Calu3 (cell line): ENCODE measurements at regions not wholly inside any gene's neighbourhood (a gene's known extent, or its start where the extent isn't known, plus 50 kb on each side); places are given as distances from the start of the nearest gene placed in this dataset.

Experiments
- BruUV-seq: library from RNA; stranded (reverse); fragments of 400-500 nt; replicated peaks from 2 replicates; lab custom pipeline; 2021; lab: Mats Ljungman, UMichigan
- CTCF ChIA-PET: fragments of 300-600 bp; sonication (Branson Sonifier 250); formaldehyde crosslinking; loops from one replicate; lab custom pipeline; 2022; ENCODE audit warnings: antibody characterized with exemption; lab: Charles Lee
- DNase-seq: peaks from one replicate; pipeline ENCODE4 v3.0.0; 2022
- H3K27ac Mint-ChIP-seq: one replicate; pipeline ENCODE4 v1.8.0; 2022; ENCODE audit warnings: mixed read lengths; ENCODE audit not compliant: unreplicated experiment
- H3K27me3 Mint-ChIP-seq: one replicate; pipeline ENCODE4 v1.8.0; 2022; ENCODE audit warnings: mixed read lengths; ENCODE audit not compliant: unreplicated experiment
- H3K36me3 Mint-ChIP-seq: one replicate; pipeline ENCODE4 v1.8.0; 2022; ENCODE audit warnings: mild to moderate bottlenecking, moderate library complexity, mixed read lengths; ENCODE audit not compliant: insufficient read depth, unreplicated experiment
- H3K4me1 Mint-ChIP-seq: one replicate; pipeline ENCODE4 v1.8.0; 2022; ENCODE audit warnings: mild to moderate bottlenecking, low read depth, mixed read lengths; ENCODE audit not compliant: unreplicated experiment
- H3K4me3 Mint-ChIP-seq: one replicate; pipeline ENCODE4 v1.8.0; 2022; ENCODE audit warnings: mild to moderate bottlenecking, low read depth, moderate library complexity, mixed read lengths; ENCODE audit not compliant: unreplicated experiment
- H3K9me3 Mint-ChIP-seq: one replicate; pipeline ENCODE4 v1.8.0; 2022; ENCODE audit warnings: low read depth, mixed read lengths; ENCODE audit not compliant: unreplicated experiment
- intact Hi-C: fragments of 100-400 bp; cut with micrococcal nuclease; formaldehyde crosslinking; loops from one replicate; pipeline ENCODE4 v1.10.0; 2022; ENCODE audit not compliant: unreplicated experiment
- TF ChIP-seq, protein P1 (sequence below): fragments of 200-600 bp; IDR thresholded peaks from one replicate; pipeline ENCODE4 v1.8.0; 2022; ENCODE audit warnings: antibody characterized with exemption; ENCODE audit not compliant: unreplicated experiment

DNA sequence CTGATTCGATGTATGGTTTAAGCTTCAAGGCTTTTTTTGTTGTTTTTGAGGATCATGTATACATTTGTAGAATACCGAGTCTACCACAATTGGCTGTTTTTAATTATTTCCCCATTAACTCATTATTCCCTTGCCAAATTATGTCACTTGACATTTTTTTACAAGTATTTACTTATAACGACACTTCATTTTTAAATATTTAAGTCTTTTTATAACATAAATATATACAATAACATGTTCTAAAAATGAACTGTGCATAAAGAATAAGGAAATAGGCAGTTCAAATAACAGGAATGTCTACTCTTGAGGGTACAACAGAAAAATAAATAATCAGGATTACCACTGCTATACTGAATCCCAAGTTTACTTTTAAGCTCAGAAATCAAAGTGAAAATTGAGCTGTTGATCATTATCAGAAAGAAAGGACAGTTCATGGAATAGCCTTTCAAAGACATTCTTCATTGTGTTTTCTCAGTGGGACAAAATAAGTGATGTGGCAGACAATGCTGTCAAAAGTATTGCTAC, 627.5 kb downstream of the PCDH19 start:
- Mint-ChIP-seq H3K27ac (no peak overlapping the region), H3K4me1 (no peaks in the 10 kb centered on the region), H3K4me3 (no peak overlapping the region), H3K27me3 (no peaks in the 10 kb centered on the region), H3K9me3 (peaks cover 11% of the 10 kb centered on the region), H3K36me3 (no peaks in the 10 kb centered on the region)
- CTCF ChIA-PET: no interaction called here
- TF ChIP-seq, protein P1, sequence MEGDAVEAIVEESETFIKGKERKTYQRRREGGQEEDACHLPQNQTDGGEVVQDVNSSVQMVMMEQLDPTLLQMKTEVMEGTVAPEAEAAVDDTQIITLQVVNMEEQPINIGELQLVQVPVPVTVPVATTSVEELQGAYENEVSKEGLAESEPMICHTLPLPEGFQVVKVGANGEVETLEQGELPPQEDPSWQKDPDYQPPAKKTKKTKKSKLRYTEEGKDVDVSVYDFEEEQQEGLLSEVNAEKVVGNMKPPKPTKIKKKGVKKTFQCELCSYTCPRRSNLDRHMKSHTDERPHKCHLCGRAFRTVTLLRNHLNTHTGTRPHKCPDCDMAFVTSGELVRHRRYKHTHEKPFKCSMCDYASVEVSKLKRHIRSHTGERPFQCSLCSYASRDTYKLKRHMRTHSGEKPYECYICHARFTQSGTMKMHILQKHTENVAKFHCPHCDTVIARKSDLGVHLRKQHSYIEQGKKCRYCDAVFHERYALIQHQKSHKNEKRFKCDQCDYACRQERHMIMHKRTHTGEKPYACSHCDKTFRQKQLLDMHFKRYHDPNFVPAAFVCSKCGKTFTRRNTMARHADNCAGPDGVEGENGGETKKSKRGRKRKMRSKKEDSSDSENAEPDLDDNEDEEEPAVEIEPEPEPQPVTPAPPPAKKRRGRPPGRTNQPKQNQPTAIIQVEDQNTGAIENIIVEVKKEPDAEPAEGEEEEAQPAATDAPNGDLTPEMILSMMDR: no peak
- intact Hi-C loops: no loop called here
- no peak for DNase-seq
- BruUV-seq: no TSS peak

DNA sequence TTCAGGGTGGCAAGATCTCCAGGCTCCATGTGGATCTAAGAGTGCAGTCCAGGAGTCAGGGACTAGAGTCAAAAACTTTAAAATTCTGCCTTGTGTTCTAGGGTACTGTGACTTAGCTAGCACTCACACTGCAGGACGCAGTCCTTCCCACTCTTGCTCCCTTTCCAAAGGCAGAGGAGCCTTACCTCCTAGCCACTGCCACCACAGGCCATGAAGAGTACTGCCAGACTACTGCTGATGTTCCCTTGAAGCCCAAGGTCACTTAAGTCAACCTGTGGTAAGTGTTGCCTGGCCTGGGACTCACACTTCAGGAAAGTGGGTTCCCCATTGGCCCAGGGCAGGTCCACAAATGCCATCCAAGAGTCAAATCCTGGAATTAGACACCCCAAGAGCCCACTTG, 632.2 kb downstream of the PCDH19 start:
- peaks cover 9% of the 10 kb centered on the region for H3K9me3 Mint-ChIP-seq
- TF ChIP-seq, protein P1: no peak
- intact Hi-C loops: no loop called here
- H3K4me3 Mint-ChIP-seq: no peak overlapping the region
- BruUV-seq: no TSS peak
- no peak overlapping the region for H3K27ac Mint-ChIP-seq
- DNase-seq: no peak
- H3K4me1 Mint-ChIP-seq: no peaks in the 10 kb centered on the region
- H3K36me3 Mint-ChIP-seq: no peaks in the 10 kb centered on the region
- CTCF ChIA-PET: no interaction called here
- H3K27me3 Mint-ChIP-seq: no peaks in the 10 kb centered on the region

DNA sequence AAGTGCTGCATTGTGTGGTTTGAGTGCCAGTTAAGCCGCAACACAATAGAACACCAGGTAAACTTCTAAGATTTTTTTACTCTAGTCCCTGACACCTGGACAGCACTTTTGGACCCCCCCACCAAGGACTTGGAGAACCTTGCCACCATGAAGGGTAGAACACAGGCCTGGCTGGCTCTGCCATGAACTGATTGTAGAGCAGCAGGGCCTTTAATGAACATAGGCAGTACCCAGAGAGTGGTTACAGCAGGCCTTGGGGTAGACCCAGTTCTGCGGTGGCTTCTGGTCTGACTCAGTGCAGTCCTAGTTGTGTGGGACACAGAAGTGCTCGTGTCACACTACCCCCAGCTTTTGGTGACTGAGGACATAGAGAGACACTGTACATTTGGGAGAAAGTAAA, 648.3 kb downstream of the PCDH19 start:
- no peaks in the 10 kb centered on the region for H3K36me3 Mint-ChIP-seq
- no peak overlapping the region for H3K27ac Mint-ChIP-seq
- peaks cover 4% of the 10 kb centered on the region for H3K9me3 Mint-ChIP-seq
- no TSS peak for BruUV-seq
- H3K4me1 Mint-ChIP-seq: no peaks in the 10 kb centered on the region
- CTCF ChIA-PET: no interaction called here
- TF ChIP-seq, protein P1: no peak
- no peak for DNase-seq
- intact Hi-C loops: no loop called here
- H3K27me3 Mint-ChIP-seq: no peaks in the 10 kb centered on the region
- no peak overlapping the region for H3K4me3 Mint-ChIP-seq

DNA sequence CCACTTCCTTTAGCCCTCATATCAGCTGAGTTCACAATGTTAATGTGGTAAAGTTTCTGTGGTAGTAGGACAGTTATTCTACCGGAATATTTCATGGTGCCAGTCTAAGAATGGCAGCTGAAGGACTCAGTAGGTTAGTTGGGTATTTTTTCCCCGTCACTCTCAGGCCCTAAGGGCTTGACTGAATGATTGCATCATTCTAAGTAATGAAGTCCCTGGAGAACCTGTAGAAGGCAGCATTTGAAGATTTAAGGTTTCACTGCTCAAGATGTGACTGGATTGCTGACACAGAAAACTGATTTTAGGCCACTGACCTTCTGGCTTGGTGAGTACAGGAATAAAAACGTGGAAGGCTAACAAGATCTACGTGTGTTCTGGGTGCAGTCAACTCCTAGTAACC, 657.3 kb downstream of the PCDH19 start:
- intact Hi-C loops: no loop called here
- DNase-seq: no peak
- BruUV-seq: no TSS peak
- TF ChIP-seq, protein P1: no peak
- H3K4me3 Mint-ChIP-seq: no peak overlapping the region
- H3K36me3 Mint-ChIP-seq: no peaks in the 10 kb centered on the region
- no peaks in the 10 kb centered on the region for H3K27me3 Mint-ChIP-seq
- no peaks in the 10 kb centered on the region for H3K4me1 Mint-ChIP-seq
- H3K9me3 Mint-ChIP-seq: peaks cover 18% of the 10 kb centered on the region
- no peak overlapping the region for H3K27ac Mint-ChIP-seq
- CTCF ChIA-PET: no interaction called here
